Left lung (tissue), 4 donors: ENCODE measurements at regions not wholly inside any gene's neighbourhood (a gene's known extent, or its start where the extent isn't known, plus 50 kb on each side); places are given as distances from the start of the nearest gene placed in this dataset.

Experiments used
- ATAC-seq: fragments of 200-7000 bp; cut with Tn5 transposase; one replicate; pipeline ENCODE4 v1.9.1; 2020; ENCODE audit warnings: moderate library complexity
- DNase-seq, 4 donors: peaks; one replicate each; pipeline ENCODE4 v3.0.0-alpha.2; 2013 to 2020
- H3K27ac ChIP-seq, 2 donors: fragments of 200-600 bp; sonication (generic) in 1 of 2; one replicate each; pipeline versions ENCODE4 v1.5.0 to v1.8.0; 2020 to 2021
- H3K27me3 ChIP-seq, 2 donors: fragments of 200-600 bp; sonication (generic) in 1 of 2; one replicate each; pipeline versions ENCODE4 v1.5.0 to v1.8.0; 2020 to 2021
- H3K36me3 ChIP-seq, 2 donors: fragments of 200-600 bp; sonication (generic) in 1 of 2; one replicate each; pipeline versions ENCODE4 v1.5.0 to v1.8.0; 2020 to 2021
- H3K4me1 ChIP-seq, 2 donors: fragments of 200-600 bp; one replicate each; pipeline ENCODE4 v1.8.0; 2021
- H3K4me3 ChIP-seq, 2 donors: fragments of 200-600 bp; sonication (generic) in 1 of 2; one replicate each; pipeline versions ENCODE4 v1.5.0 to v1.8.0; 2020 to 2021; ENCODE audit warnings: mild to moderate bottlenecking in 1 of 2
- H3K9me3 ChIP-seq, 2 donors: fragments of 200-600 bp; sonication (generic) in 1 of 2; one replicate each; pipeline versions ENCODE4 v1.5.0 to v1.8.0; 2020 to 2021
- intact Hi-C, 2 donors: fragments of 100-400 bp; cut with DNase I; formaldehyde crosslinking; loops; one replicate each; pipeline versions ENCODE4 v1.11.2 to v1.14.2; 2022
- TF ChIP-seq, protein P1 (sequence below), 2 donors: fragments of 200-600 bp; sonication (generic) in 1 of 2; IDR thresholded peaks; one replicate each; pipeline versions ENCODE4 v1.5.0 to v1.8.0; 2021; ENCODE audit warnings: antibody characterized with exemption in 2 of 2
- donor health status: DM: no; HTN: yes; CAD: no.
- donor health status: DM: no; HTN: no; CAD: no.

DNA sequence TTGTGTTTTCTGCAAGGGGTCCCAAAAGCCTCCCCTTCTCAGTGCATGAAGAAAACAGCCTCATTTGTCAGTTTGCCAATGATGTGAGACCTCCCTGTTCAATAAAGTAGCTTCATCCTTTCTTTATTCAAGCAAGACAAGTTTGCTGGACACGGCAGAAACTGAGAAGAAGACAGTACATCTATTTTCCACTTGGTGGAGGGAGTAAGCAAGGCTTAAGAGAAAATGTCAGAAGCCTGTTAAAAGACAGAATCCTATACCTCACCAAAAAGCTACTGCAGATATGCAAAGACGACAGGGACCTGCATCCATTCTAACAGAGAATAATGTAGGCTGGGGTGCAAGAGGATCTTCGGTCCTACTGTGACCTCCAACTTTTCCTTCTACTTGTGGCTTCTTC is 506.8 kb upstream of the VRK2 start:
- ATAC-seq (no peak), DNase-seq (no peak)
- no peaks in the 10 kb centered on the region for H3K36me3 ChIP-seq
- no peak overlapping the region for H3K27ac ChIP-seq
- intact Hi-C loops, result no loop called here
- TF ChIP-seq, protein P1, sequence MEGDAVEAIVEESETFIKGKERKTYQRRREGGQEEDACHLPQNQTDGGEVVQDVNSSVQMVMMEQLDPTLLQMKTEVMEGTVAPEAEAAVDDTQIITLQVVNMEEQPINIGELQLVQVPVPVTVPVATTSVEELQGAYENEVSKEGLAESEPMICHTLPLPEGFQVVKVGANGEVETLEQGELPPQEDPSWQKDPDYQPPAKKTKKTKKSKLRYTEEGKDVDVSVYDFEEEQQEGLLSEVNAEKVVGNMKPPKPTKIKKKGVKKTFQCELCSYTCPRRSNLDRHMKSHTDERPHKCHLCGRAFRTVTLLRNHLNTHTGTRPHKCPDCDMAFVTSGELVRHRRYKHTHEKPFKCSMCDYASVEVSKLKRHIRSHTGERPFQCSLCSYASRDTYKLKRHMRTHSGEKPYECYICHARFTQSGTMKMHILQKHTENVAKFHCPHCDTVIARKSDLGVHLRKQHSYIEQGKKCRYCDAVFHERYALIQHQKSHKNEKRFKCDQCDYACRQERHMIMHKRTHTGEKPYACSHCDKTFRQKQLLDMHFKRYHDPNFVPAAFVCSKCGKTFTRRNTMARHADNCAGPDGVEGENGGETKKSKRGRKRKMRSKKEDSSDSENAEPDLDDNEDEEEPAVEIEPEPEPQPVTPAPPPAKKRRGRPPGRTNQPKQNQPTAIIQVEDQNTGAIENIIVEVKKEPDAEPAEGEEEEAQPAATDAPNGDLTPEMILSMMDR (IDR thresholded peaks at IDR 0.05), result no peak
- H3K9me3 ChIP-seq, result no peaks in the 10 kb centered on the region
- H3K4me3 ChIP-seq, result no peak overlapping the region
- no peaks in the 10 kb centered on the region for H3K27me3 ChIP-seq
- no peaks in the 10 kb centered on the region for H3K4me1 ChIP-seq

DNA sequence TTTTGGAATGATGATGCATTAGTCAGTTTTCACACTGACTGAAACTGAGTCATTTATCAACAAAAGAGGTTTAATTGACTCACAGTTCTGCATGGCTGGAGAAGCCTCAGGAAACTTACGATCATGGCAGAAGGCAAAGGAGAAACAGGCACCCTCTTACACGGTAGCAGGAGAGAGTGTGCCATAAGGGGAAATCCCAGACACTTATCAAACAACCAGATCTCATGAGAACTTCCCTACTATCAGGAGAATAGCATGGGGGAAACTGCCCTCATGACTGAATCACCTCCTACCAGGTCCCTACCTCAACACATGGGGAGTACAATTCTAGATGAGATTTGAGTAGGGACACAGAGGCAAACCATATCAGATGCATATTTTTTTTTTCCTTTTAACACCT is 504.5 kb upstream of the VRK2 start:
- ATAC-seq, result no peak
- TF ChIP-seq, protein P1 (IDR thresholded peaks at IDR 0.05), result no peak
- DNase-seq, result no peak
- intact Hi-C loops, result no loop called here
- no peaks in the 10 kb centered on the region for H3K27me3 ChIP-seq
- H3K4me1 ChIP-seq, result no peaks in the 10 kb centered on the region
- H3K36me3 ChIP-seq, result no peaks in the 10 kb centered on the region
- no peaks in the 10 kb centered on the region for H3K9me3 ChIP-seq
- H3K27ac ChIP-seq, result no peak overlapping the region
- H3K4me3 ChIP-seq, result no peak overlapping the region

DNA sequence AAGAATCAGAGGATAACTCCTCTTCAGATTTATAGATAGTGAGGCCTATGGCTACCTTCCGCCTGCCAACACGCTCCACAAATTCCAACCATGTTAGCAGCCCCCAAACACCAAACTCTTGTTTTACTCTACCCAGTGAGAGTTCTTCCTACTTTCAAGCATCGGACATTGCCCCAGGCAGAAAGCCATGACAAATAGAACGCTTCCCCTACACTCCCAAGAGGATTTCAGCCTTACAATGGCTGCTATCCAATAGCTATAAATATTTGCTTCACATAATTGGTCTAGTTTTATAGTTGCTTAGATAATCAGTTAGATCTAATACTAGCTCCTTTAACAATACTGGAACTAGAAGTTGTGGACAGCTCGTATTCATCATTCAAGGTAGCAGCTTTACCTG is 503.4 kb upstream of the VRK2 start:
- ATAC-seq (no peak), DNase-seq (no peak)
- Histone ChIP-seq H3K27me3 (no peaks in the 10 kb centered on the region), H3K36me3 (no peaks in the 10 kb centered on the region), H3K27ac (no peak overlapping the region), H3K4me3 (no peak overlapping the region), H3K4me1 (no peaks in the 10 kb centered on the region), H3K9me3 (no peaks in the 10 kb centered on the region)
- TF ChIP-seq, protein P1 (IDR thresholded peaks at IDR 0.05), result no peak
- intact Hi-C loops, result no loop called here

DNA sequence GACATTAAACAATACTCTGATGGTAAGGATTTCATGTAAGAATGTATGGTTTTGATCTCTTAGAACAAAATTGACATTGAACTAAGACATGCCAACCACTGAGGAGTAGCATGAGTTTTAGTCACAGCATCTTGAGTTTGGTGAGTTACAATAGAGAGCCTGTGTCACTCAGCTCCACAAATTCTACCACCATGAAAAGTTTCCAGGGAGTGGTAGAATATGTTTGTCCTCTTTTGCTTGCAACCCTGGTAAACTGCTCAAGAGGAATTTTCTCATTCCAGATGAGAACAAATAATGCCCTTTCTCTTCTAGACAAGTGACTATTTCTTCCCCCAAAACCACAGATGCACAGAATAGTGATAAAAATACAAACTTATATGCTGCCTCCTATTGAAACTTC is 502.0 kb upstream of the VRK2 start:
- TF ChIP-seq, protein P1 (IDR thresholded peaks at IDR 0.05), result no peak
- Histone ChIP-seq H3K4me1 (no peaks in the 10 kb centered on the region), H3K9me3 (no peaks in the 10 kb centered on the region), H3K27ac (no peak overlapping the region), H3K27me3 (no peaks in the 10 kb centered on the region), H3K4me3 (no peak overlapping the region), H3K36me3 (no peaks in the 10 kb centered on the region)
- DNase-seq (no peak), ATAC-seq (no peak)
- intact Hi-C loops, result no loop called here

DNA sequence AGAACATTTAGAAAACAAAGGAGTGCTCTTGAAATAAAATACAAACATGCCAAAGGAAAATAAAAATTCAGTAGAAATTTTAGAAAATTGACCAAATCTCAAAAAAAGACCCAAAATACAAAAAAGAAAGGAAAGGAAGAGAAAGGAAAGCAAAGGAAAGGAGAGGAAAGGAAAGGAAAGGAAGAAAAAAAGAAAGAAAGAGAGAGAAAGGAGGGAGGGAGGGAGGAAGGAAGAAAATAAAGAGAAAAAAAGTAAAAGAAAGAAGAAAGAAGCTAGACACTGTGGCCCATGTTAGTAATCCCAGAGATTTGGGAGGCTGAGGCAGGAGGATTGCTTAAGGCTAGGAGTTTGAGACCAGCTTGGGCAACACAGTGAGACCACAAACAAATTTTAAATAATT is 500.1 kb upstream of the VRK2 start:
- no peaks in the 10 kb centered on the region for H3K36me3 ChIP-seq
- ATAC-seq (no peak), DNase-seq (no peak)
- peaks cover 0 to 4% of the 10 kb centered on the region in 2 donors for H3K9me3 ChIP-seq
- no peak overlapping the region for H3K27ac ChIP-seq
- H3K4me1 ChIP-seq, result no peaks in the 10 kb centered on the region
- intact Hi-C loops, result no loop called here
- TF ChIP-seq, protein P1 (IDR thresholded peaks at IDR 0.05), result no peak
- H3K27me3 ChIP-seq, result no peaks in the 10 kb centered on the region
- H3K4me3 ChIP-seq, result no peak overlapping the region
